Thymus (tissue), 11 donors: ENCODE measurements at regions not wholly inside any gene's neighbourhood (a gene's known extent, or its start where the extent isn't known, plus 50 kb on each side); places are given as distances from the start of the nearest gene placed in this dataset.

ENCODE experiments used
- DNase-seq, 9 donors: peaks; one replicate each; pipeline ENCODE4 v3.0.0-alpha.2; 2013; ENCODE audit warnings: low spot score in 9 of 9, low read depth in 6 of 9, missing footprints in 1 of 9
- H3K27ac ChIP-seq, 2 donors: one replicate each; pipeline ENCODE4 v1.5.1; 2013; ENCODE audit warnings: control low read depth in 1 of 2, low read depth in 1 of 2, low read length in 1 of 2, mild to moderate bottlenecking in 1 of 2, moderate library complexity in 1 of 2
- H3K27me3 ChIP-seq, 2 donors: one replicate each; pipeline ENCODE4 v1.5.1; 2013; ENCODE audit warnings: low read length in 1 of 2; ENCODE audit not compliant: control insufficient read depth in 2 of 2, insufficient read depth in 1 of 2
- H3K36me3 ChIP-seq, 2 donors: one replicate each; pipeline ENCODE4 v1.5.1; 2013; ENCODE audit warnings: low read length in 1 of 2, mild to moderate bottlenecking in 1 of 2, moderate library complexity in 1 of 2; ENCODE audit not compliant: control insufficient read depth in 2 of 2, insufficient read depth in 2 of 2
- H3K4me1 ChIP-seq, 2 donors: one replicate each; pipeline ENCODE4 v1.5.1; 2013; ENCODE audit warnings: low read length in 2 of 2; ENCODE audit not compliant: control insufficient read depth in 2 of 2, insufficient read depth in 2 of 2
- H3K4me3 ChIP-seq, 2 donors: one replicate each; pipeline ENCODE4 v1.5.1; 2013; ENCODE audit warnings: low read length in 2 of 2, control low read depth in 1 of 2, mild to moderate bottlenecking in 1 of 2
- H3K9me3 ChIP-seq, 2 donors: one replicate each; pipeline ENCODE4 v1.5.1; 2013; ENCODE audit warnings: low read length in 1 of 2, mild to moderate bottlenecking in 1 of 2; ENCODE audit not compliant: control insufficient read depth in 2 of 2, insufficient read depth in 1 of 2
- WGBS: extraction: QIAGEN DNeasy Blood & Tissue Kit; methylation state at CpG from one replicate; pipeline ENCODE4 v1.1.7; 2013; 5-methylcytosine and 5-hydroxymethylcytosine counted together
- donor health status: healthy.

DNA sequence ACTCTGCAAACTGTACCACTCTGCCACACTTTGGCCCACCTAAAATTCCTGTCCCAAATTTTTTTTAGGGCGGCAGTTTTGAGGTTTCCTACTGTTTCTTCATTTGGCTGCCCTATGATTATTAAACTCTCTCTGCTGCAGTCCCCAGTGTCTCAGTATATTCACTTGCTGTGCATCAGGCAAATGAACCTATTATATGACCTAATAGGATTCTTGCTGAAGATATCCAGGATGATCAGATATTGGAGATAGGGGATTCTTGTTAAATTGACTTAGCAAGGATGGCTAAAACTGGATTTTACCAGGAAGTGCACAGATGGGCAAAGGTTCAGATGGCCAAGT lies 410.8 kb upstream of the DDI1 start:
- H3K4me1 ChIP-seq = no peaks in the 10 kb centered on the region
- no peak overlapping the region for H3K4me3 ChIP-seq
- H3K27ac ChIP-seq = no peak overlapping the region
- WGBS = 38% methylated on average over 1 of the region's 1 CpG
- DNase-seq = no peak
- H3K9me3 ChIP-seq = no peaks in the 10 kb centered on the region
- no peaks in the 10 kb centered on the region for H3K36me3 ChIP-seq
- H3K27me3 ChIP-seq = no peaks in the 10 kb centered on the region

DNA sequence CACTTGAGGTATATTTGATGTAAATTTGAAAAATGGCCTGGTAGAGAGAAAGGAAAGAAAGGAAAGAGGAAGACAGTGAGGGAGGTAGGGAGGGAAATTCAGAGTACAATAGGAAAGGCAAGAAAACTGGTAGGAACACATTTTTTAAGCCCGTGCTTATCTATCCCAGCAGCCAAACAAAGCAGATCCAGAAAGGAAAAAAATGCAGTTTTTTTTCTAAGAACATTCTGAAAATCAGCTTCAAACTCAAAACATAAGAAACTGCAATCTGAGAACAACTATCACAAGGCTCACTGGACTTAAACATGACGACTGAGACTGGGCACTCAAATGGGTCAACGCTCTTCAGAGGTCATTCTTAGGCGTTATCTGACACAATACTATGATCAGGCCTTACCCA lies 408.3 kb upstream of the DDI1 start:
- no peaks in the 10 kb centered on the region for H3K9me3 ChIP-seq

DNA sequence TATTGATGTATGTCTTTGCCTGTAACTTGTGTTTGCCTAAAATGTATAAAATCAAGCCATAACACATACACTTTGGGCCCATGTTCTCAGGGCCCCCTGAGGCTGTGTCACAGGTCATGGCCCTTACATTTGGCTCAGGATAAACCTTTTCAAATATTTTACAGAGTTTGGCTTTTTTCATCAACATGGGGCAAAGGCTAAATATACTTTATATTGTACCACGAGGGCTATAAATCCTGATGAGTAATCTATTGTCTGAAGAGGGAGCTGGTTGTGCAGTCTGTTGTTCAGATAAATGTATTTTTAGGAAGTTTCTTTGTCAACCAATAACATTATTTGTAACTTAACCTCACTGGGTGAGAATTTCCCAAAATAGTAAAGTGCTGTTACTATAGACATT lies 404.6 kb upstream of the DDI1 start:
- Histone ChIP-seq H3K27ac (no peak overlapping the region), H3K9me3 (no peaks in the 10 kb centered on the region), H3K4me3 (no peak overlapping the region), H3K4me1 (no peaks in the 10 kb centered on the region), H3K27me3 (no peaks in the 10 kb centered on the region), H3K36me3 (no peaks in the 10 kb centered on the region)
- WGBS = 35% methylated on average over 1 of the region's 1 CpG
- DNase-seq = no peak

More for the DNA sequence above, 408.3 kb upstream of the DDI1 start:
- Histone ChIP-seq H3K27me3 (no peaks in the 10 kb centered on the region), H3K4me1 (no peaks in the 10 kb centered on the region), H3K4me3 (no peak overlapping the region), H3K27ac (no peak overlapping the region), H3K36me3 (no peaks in the 10 kb centered on the region)
- no peak for DNase-seq
- WGBS = 83% methylated on average over 4 of the region's 4 CpGs

DNA sequence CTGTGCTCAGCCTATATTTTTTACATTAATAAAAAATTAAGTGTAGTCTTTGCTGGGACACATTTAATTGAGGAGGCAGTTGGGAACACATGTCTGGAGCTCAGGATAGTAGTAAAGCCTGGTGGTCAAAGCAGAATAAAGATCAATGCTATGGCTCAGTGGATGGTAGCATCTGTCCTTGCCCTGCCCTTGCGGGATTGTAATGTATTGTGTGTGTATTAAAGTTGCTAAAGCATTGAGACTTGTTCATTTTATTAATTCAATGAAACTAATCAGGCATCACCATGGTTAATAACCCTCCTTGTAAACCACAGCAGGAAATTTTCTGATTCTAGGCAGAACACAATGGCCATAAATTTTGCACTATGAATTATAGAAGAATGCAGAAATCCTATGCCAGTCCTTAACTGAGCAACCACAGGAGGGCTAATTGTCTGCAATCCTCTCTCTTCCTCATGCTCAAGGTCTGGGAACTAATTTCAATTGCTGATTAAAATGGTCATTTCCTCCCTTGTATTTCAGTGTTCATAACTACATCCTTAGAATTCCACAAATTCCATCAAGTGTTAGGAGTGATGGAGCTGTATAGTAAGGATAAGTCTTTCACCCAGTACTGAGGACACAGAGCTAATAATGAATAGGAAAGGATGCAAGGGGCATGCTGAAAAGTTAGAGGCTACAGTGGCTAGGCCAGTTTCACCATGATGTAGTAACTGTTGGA lies 403.2 kb upstream of the DDI1 start:
- H3K27me3 ChIP-seq = no peaks in the 10 kb centered on the region
- no peaks in the 10 kb centered on the region for H3K36me3 ChIP-seq
- 95% methylated on average over 1 of the region's 1 CpG for WGBS
- no peak overlapping the region for H3K27ac ChIP-seq
- no peak for DNase-seq
- H3K9me3 ChIP-seq = no peaks in the 10 kb centered on the region
- no peaks in the 10 kb centered on the region for H3K4me1 ChIP-seq
- no peak overlapping the region for H3K4me3 ChIP-seq

DNA sequence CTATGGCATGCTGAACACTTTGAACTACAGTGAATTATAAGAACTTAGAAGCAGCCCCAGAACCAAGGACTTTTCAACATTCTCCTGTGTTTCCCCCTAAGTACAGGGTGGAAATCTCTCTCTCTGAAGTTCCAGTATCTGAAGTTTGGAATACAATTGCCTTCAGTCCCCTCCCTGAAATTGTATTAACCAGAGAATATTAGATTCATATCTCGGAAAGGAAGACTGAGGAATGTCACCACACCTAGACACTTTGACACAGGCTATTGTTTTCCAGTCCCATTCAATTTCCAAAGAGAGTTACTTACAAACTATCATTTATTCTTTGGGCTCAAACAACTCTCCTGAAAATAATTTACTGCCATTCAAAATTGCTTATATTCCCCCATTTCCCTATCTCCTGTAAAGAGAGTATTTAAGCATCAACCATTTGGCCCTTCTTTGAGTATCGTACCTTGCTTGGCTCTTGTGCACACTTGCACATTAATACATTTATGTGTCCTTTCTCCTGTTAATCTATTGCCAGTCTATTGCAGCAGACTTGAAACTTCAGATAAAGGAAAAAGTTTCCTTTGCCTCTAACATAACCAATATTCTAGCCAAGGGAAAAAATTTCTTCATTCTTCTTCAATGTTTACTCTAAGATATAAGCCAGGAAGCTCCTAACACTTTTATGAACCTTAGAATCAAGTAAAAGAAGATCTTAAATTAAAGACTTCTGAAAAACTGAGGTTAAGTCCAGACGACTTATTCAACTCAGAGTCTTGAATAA lies 402.4 kb upstream of the DDI1 start:
- Histone ChIP-seq H3K27ac (no peak overlapping the region), H3K36me3 (no peaks in the 10 kb centered on the region), H3K9me3 (no peaks in the 10 kb centered on the region), H3K4me3 (no peak overlapping the region), H3K4me1 (no peaks in the 10 kb centered on the region), H3K27me3 (no peaks in the 10 kb centered on the region)
- WGBS = 93% methylated on average over 3 of the region's 3 CpGs
- DNase-seq = no peak

DNA sequence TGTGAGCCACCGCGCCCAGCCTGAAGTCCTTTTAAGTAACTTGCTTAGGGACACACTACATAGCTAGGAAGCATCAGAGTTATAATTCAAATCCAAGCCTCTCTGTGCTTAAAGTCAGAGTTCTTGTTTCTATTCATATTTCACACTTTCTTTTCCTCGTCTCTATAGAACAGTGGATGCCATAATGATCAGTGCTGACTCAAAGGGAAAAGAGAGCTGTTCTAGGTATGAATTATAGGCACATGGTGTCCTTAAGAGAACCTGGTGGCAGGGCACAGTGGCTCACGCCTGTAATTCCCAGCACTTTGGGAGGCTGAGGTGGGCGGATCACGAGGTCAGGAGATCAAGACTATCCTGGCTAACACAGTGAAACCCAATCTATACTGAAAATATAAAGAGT lies 400.2 kb upstream of the DDI1 start:
- Histone ChIP-seq H3K4me1 (no peaks in the 10 kb centered on the region), H3K27ac (no peak overlapping the region), H3K9me3 (no peaks in the 10 kb centered on the region), H3K4me3 (no peak overlapping the region), H3K36me3 (no peaks in the 10 kb centered on the region), H3K27me3 (no peaks in the 10 kb centered on the region)
- no peak for DNase-seq
- 79% methylated on average over 6 of the region's 6 CpGs for WGBS

DNA sequence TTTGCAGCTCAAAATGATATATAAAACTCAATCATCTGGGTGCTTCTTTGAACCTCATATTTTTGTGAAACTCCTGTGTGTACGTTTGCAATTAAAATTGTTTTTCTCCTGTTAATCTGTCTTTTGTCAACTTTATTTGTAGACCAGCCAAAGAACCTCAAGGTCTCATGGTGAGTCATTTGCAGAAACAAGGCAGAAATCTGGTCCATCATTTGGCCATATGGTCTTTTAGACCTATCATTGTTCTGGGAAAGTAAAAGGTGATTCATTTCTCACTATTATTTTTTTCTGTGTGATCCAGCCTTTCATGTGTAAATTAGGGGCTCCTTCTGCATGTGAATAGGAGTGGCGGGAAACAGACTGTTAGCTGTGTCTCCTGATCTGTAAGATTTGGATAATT lies 399.1 kb upstream of the DDI1 start:
- no peaks in the 10 kb centered on the region for H3K4me1 ChIP-seq
- H3K4me3 ChIP-seq = no peak overlapping the region
- DNase-seq = no peak
- no peak overlapping the region for H3K27ac ChIP-seq
- WGBS = 90% methylated on average over 2 of the region's 2 CpGs
- H3K36me3 ChIP-seq = no peaks in the 10 kb centered on the region
- no peaks in the 10 kb centered on the region for H3K9me3 ChIP-seq
- H3K27me3 ChIP-seq = no peaks in the 10 kb centered on the region

DNA sequence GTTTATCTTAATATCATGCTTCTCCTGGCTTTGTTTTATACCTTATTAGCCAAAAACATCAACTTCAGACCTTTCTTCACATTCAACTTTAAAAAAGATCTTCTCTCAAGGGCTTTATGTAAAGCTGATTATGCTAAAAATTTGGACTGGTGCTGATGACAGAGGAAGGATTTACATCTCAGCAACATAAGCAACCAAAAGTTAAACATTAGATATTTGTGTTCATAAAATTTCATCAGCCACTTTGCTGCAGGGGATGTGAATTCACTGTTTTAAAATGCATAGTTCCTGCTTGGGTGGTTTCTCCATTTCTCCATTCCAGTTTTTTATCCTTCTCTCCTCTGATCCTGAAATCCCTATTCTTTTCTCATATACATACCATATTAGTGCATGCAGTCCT lies 398.6 kb upstream of the DDI1 start:
- no peaks in the 10 kb centered on the region for H3K27me3 ChIP-seq
- no peaks in the 10 kb centered on the region for H3K4me1 ChIP-seq
- no peaks in the 10 kb centered on the region for H3K9me3 ChIP-seq
- H3K36me3 ChIP-seq = no peaks in the 10 kb centered on the region
- H3K4me3 ChIP-seq = no peak overlapping the region
- H3K27ac ChIP-seq = no peak overlapping the region
- DNase-seq = no peak

DNA sequence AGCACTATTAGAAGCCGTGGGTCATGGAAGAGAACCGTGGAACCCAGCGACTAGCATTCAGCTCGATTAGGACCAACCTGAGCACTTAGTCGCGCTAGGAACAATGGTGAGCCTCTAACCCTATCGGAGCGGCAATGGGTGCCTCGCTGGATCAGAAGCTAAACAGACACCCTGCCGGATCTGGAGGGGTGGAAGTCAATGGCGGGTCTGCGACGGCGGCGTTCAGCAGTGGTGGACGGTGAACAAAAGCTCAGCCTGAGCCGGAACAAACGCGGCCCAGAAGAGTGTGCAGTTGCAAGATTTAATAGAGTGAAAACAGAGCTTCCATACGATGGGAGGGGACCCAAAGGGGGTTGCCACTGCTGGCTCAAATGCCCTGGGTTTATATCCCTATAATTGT lies 391.8 kb upstream of the DDI1 start:
- Histone ChIP-seq H3K27me3 (no peaks in the 10 kb centered on the region), H3K27ac (no peak overlapping the region), H3K36me3 (no peaks in the 10 kb centered on the region), H3K4me1 (no peaks in the 10 kb centered on the region), H3K9me3 (no peaks in the 10 kb centered on the region), H3K4me3 (no peak overlapping the region)
- DNase-seq = no peak
- 93% methylated on average over 20 of the region's 20 CpGs for WGBS
